SK-N-SH (cell line): ENCODE measurements at regions not wholly inside any gene's neighbourhood (a gene's known extent, or its start where the extent isn't known, plus 50 kb on each side); places are given as distances from the start of the nearest gene placed in this dataset.
"Not testable (repeated sequence)": the region's sequence is repeated elsewhere in the genome, so short reads cannot be mapped to it uniquely, and the experiment has no call there.

Experiments
- CTCF ChIA-PET: fragments of 300-600, 350-600 bp; formaldehyde crosslinking; extraction: SDS; loops from one replicate; lab custom pipeline; 2021; lab: Yijun Ruan, JAX
- POLR2A ChIA-PET: fragments of 350-600 bp; sonication (Branson Sonifier 250); formaldehyde crosslinking; extraction: SDS; loops from one replicate; lab custom pipeline; 2020; ENCODE audit warnings: antibody characterized with exemption, inconsistent platforms; lab: Yijun Ruan, JAX
- DNase-seq: peaks from one replicate; pipeline ENCODE4 v3.0.0; 2012
- H2AFZ ChIP-seq: fragments of 200-600 bp; sonication (generic); 2 replicates; pipeline ENCODE4 v1.8.1; 2016; ENCODE audit warnings: antibody characterized with exemption, mild to moderate bottlenecking, low read depth
- H3F3A ChIP-seq: fragments of 200-600 bp; sonication (generic); replicated peaks from 2 replicates; pipeline ENCODE3; 2016; ENCODE audit warnings: antibody characterized with exemption, mild to moderate bottlenecking; ENCODE audit not compliant: insufficient read depth
- H3K27ac ChIP-seq, 2 experiments: fragments of 200-500 bp in 1 of 2; fragments of 200-600 bp in 1 of 2; sonication (Bioruptor generic) in 1 of 2; sonication (generic), shearing (Covaris generic) in 1 of 2; 2 replicates each; pipeline versions ENCODE4 v1.5.1 to v1.6.1; 2014 to 2016; ENCODE audit warnings: low read depth in 2 of 2, inconsistent platforms in 1 of 2, low read length in 1 of 2, mild to moderate bottlenecking in 1 of 2, mixed read lengths in 1 of 2
- H3K27me3 ChIP-seq: fragments of 200-600 bp; sonication (generic), shearing (Covaris generic); 2 replicates; pipeline ENCODE4 v1.6.1; 2016; ENCODE audit warnings: mixed run types; ENCODE audit not compliant: insufficient read depth
- H3K36me3 ChIP-seq, 2 experiments: fragments of 200-500 bp in 1 of 2; fragments of 200-600 bp in 1 of 2; sonication (Bioruptor generic) in 1 of 2; sonication (generic) in 1 of 2; replicated peaks in 1 of 2; 2 replicates each; pipeline versions ENCODE3 to v1.5.1; 2014 to 2016; ENCODE audit warnings: low read length in 1 of 2, mild to moderate bottlenecking in 1 of 2; ENCODE audit not compliant: insufficient read depth in 2 of 2, control insufficient read depth in 1 of 2
- H3K4me1 ChIP-seq, 2 experiments: fragments of 200-500 bp in 1 of 2; fragments of 200-600 bp in 1 of 2; sonication (Bioruptor generic) in 1 of 2; sonication (generic), shearing (Covaris generic) in 1 of 2; 2 replicates each; pipeline versions ENCODE4 v1.5.1 to v1.6.1; 2014 to 2016; ENCODE audit warnings: low read depth in 1 of 2, low read length in 1 of 2, mixed run types in 1 of 2; ENCODE audit not compliant: insufficient read depth in 2 of 2, control insufficient read depth in 1 of 2
- H3K4me2 ChIP-seq: fragments of 200-600 bp; sonication (generic), shearing (Covaris generic); 2 replicates; pipeline ENCODE4 v1.6.1; 2017; ENCODE audit warnings: mixed run types
- H3K4me3 ChIP-seq, 2 experiments: fragments of 200-500 bp in 1 of 2; fragments of 200-600 bp in 1 of 2; sonication (Bioruptor generic) in 1 of 2; sonication (generic), shearing (Covaris generic) in 1 of 2; 2 replicates each; pipeline versions ENCODE4 v1.5.1 to v1.8.1; 2014 to 2016; ENCODE audit warnings: low read depth in 2 of 2, inconsistent platforms in 1 of 2, low read length in 1 of 2, mild to moderate bottlenecking in 1 of 2, mixed read lengths in 1 of 2, moderate library complexity in 1 of 2
- H3K79me2 ChIP-seq: fragments of 200-600 bp; sonication (generic); 2 replicates; pipeline ENCODE4 v1.8.1; 2017; ENCODE audit warnings: mild to moderate bottlenecking; ENCODE audit not compliant: insufficient read depth
- H3K9ac ChIP-seq: fragments of 200-600 bp; sonication (generic); 2 replicates; pipeline ENCODE4 v1.6.1; 2017; ENCODE audit warnings: mixed run types
- H3K9me2 ChIP-seq: fragments of 200-600 bp; sonication (generic); 2 replicates; pipeline ENCODE4 v1.6.1; 2017; ENCODE audit warnings: mixed run types
- H3K9me3 ChIP-seq: fragments of 200-600 bp; sonication (generic); 2 replicates; pipeline ENCODE4 v1.6.1; 2017; ENCODE audit warnings: mixed run types, mild to moderate bottlenecking, moderate library complexity
- H4K20me1 ChIP-seq: fragments of 200-600 bp; sonication (generic); 2 replicates; pipeline ENCODE4 v1.6.1; 2017; ENCODE audit warnings: mild to moderate bottlenecking, mixed run types; ENCODE audit not compliant: insufficient read depth
- ELF1 ChIP-seq: IDR thresholded peaks from 2 replicates; pipeline ENCODE4 v1.4.0; 2012
- FOSL2 ChIP-seq: IDR thresholded peaks from 2 replicates; pipeline ENCODE4 v1.4.0; 2012; ENCODE audit warnings: low read depth, mild to moderate bottlenecking, moderate library complexity, borderline replicate concordance
- FOXJ3 ChIP-seq: sonication (generic); formaldehyde crosslinking; IDR thresholded peaks from 2 replicates; pipeline ENCODE4 v1.5.1; 2020; ENCODE audit warnings: mild to moderate bottlenecking, missing genetic modification reagents
- FOXM1 ChIP-seq: IDR thresholded peaks from 2 replicates; pipeline ENCODE4 v1.4.0; 2012; ENCODE audit warnings: low read depth, mild to moderate bottlenecking
- JUND ChIP-seq: IDR thresholded peaks from 2 replicates; pipeline ENCODE4 v1.4.0; 2012
- MXI1 ChIP-seq: IDR thresholded peaks from 2 replicates; pipeline ENCODE4 v1.6.1; 2012; ENCODE audit warnings: mild to moderate bottlenecking, low read depth, low read length, improper control_type of control experiment
- NRF1 ChIP-seq: IDR thresholded peaks from 2 replicates; pipeline ENCODE4 v1.6.1; 2012; ENCODE audit warnings: low read depth, mild to moderate bottlenecking, low read length
- POLR2AphosphoS5 ChIP-seq: IDR thresholded peaks from 2 replicates; pipeline ENCODE4 v1.6.1; 2012; ENCODE audit warnings: low read depth, low read length
- RAD21 ChIP-seq: IDR thresholded peaks from 2 replicates; pipeline ENCODE4 v1.6.1; 2012; ENCODE audit warnings: mild to moderate bottlenecking, low read length
- RFX5 ChIP-seq: IDR thresholded peaks from 2 replicates; pipeline ENCODE4 v1.6.1; 2012; ENCODE audit warnings: mild to moderate bottlenecking, improper control_type of control experiment, low read length
- SIN3A ChIP-seq: IDR thresholded peaks from 2 replicates; pipeline ENCODE4 v1.6.1; 2012; ENCODE audit warnings: low read depth, mild to moderate bottlenecking, low read length, moderate library complexity, borderline replicate concordance
- SMC3 ChIP-seq: IDR thresholded peaks from 2 replicates; pipeline ENCODE4 v1.6.1; 2012; ENCODE audit warnings: low read depth, low read length, improper control_type of control experiment
- TCF12 ChIP-seq: IDR thresholded peaks from 2 replicates; pipeline ENCODE4 v1.4.0; 2012
- WGBS: methylation state at CpG from one replicate; pipeline ENCODE4 v1.1.6; 2017; ENCODE audit warnings: low lambda C conversion rate; 5-methylcytosine and 5-hydroxymethylcytosine counted together
- TF ChIP-seq, protein P1 (sequence below): IDR thresholded peaks from 2 replicates; pipeline ENCODE4 v1.4.0; 2012; ENCODE audit warnings: low read depth, borderline replicate concordance
- TF ChIP-seq, protein P2 (sequence below): fragments of 150-350 bp; IDR thresholded peaks from 2 replicates; pipeline ENCODE4 v1.6.1; 2017; ENCODE audit warnings: antibody characterized with exemption, low read length, low read depth, borderline replicate concordance
- TF ChIP-seq, protein P3 (sequence below): fragments of 200-600 bp; sonication (generic); IDR thresholded peaks from 2 replicates; pipeline ENCODE4 v1.6.1; 2017; ENCODE audit warnings: antibody characterized with exemption, mild to moderate bottlenecking, moderate library complexity

DNA sequence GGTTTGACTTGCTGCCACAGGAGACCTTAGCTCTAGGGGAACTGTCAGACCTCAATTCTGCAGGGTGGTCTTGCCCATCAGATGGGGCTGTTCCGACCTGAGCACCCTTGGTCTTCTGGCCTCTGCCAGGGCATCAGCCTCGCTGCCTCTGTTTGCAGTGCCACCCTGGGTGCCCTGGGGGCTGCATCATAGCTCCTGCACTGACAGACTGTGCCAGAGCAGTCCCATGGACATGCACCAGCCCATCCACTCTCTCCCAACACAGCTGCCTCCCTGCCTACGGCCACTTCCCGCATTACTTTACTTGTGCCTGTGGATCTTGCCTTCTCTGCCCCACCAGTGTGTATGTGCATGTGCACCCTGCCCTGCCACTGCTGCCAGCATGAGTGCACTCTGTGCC, 884.7 kb upstream of the ARRDC3 start (continued):
- TF ChIP-seq, protein P1, sequence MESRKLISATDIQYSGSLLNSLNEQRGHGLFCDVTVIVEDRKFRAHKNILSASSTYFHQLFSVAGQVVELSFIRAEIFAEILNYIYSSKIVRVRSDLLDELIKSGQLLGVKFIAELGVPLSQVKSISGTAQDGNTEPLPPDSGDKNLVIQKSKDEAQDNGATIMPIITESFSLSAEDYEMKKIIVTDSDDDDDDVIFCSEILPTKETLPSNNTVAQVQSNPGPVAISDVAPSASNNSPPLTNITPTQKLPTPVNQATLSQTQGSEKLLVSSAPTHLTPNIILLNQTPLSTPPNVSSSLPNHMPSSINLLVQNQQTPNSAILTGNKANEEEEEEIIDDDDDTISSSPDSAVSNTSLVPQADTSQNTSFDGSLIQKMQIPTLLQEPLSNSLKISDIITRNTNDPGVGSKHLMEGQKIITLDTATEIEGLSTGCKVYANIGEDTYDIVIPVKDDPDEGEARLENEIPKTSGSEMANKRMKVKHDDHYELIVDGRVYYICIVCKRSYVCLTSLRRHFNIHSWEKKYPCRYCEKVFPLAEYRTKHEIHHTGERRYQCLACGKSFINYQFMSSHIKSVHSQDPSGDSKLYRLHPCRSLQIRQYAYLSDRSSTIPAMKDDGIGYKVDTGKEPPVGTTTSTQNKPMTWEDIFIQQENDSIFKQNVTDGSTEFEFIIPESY: no peak

DNA sequence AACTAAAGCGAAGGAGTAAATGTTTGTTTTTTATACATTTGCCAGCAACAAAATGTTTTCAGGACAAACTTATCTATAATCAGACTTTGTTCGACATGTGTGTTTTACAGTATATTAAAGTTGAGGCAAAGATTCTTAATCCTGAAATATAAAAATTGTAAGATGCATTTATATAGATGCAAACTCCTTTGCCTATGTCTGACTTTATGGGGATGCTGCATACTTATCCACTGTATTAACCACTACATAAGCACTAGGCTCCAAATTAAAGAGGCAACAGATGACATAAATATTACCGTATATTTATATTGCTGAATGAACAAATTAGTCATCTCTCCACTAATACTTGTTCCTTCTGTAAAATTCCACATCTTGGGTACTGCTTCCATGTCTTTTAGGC, 882.7 kb upstream of the ARRDC3 start:
- H3K79me2 ChIP-seq: no peaks in the 10 kb centered on the region
- H3K27ac ChIP-seq: no peak overlapping the region
- no peaks in the 10 kb centered on the region for H3K9me2 ChIP-seq
- TF ChIP-seq MXI1 (no peak), SIN3A (no peak), FOXM1 (no peak), JUND (no peak), FOSL2 (no peak), SMC3 (no peak), NRF1 (no peak), TCF12 (no peak), POLR2AphosphoS5 (no peak), FOXJ3 (CRISPR knock-in tag) (no peak), ELF1 (no peak), RFX5 (no peak), RAD21 (no peak)
- TF ChIP-seq, protein P1: no peak
- TF ChIP-seq, protein P2, sequence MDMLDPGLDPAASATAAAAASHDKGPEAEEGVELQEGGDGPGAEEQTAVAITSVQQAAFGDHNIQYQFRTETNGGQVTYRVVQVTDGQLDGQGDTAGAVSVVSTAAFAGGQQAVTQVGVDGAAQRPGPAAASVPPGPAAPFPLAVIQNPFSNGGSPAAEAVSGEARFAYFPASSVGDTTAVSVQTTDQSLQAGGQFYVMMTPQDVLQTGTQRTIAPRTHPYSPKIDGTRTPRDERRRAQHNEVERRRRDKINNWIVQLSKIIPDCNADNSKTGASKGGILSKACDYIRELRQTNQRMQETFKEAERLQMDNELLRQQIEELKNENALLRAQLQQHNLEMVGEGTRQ: no peak
- TF ChIP-seq, protein P3, sequence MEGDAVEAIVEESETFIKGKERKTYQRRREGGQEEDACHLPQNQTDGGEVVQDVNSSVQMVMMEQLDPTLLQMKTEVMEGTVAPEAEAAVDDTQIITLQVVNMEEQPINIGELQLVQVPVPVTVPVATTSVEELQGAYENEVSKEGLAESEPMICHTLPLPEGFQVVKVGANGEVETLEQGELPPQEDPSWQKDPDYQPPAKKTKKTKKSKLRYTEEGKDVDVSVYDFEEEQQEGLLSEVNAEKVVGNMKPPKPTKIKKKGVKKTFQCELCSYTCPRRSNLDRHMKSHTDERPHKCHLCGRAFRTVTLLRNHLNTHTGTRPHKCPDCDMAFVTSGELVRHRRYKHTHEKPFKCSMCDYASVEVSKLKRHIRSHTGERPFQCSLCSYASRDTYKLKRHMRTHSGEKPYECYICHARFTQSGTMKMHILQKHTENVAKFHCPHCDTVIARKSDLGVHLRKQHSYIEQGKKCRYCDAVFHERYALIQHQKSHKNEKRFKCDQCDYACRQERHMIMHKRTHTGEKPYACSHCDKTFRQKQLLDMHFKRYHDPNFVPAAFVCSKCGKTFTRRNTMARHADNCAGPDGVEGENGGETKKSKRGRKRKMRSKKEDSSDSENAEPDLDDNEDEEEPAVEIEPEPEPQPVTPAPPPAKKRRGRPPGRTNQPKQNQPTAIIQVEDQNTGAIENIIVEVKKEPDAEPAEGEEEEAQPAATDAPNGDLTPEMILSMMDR: no peak
- H3K4me1 ChIP-seq: no peaks in the 10 kb centered on the region; a peak in 1 of 4 replicates
- no peak overlapping the region for H3K4me2 ChIP-seq
- POLR2A ChIA-PET: no interaction called here
- H3K27me3 ChIP-seq: no peaks in the 10 kb centered on the region
- no peaks in the 10 kb centered on the region for H4K20me1 ChIP-seq
- H3K4me3 ChIP-seq: no peak overlapping the region
- no peak overlapping the region for H3K9ac ChIP-seq
- H3K36me3 ChIP-seq: no peaks in the 10 kb centered on the region
- 84% methylated on average over 3 of the region's 3 CpGs for WGBS
- no peaks in the 10 kb centered on the region for H3F3A ChIP-seq
- CTCF ChIA-PET: no interaction called here
- no peak for DNase-seq
- no peak overlapping the region for H2AFZ ChIP-seq
- H3K9me3 ChIP-seq: no peaks in the 10 kb centered on the region; the same call in 1 of the 2 replicates

DNA sequence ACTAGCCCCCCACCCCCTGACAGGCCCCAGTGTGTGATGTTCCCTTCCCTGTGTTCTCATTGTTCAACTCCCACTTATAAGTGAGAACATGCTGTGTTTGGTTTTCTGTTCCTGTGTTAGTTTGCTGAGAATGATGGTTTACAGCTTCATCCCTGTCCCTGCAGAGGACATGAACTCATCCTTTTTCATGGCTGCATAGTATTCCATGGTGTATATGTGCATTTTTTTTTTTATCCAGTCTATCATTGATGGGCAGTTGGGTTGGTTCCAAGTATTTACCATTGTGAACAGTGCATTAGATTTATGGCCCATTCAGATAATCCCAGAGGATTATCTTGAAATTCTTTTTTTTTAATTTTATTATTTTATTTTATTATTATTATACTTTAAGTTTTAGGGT, 872.5 kb upstream of the ARRDC3 start:
- not testable (repeated sequence) for H3K4me2 ChIP-seq, H3K4me3 ChIP-seq

More for the DNA sequence above, 872.5 kb upstream of the ARRDC3 start:
- H3K27ac ChIP-seq, H4K20me1 ChIP-seq, H3K79me2 ChIP-seq, H2AFZ ChIP-seq, POLR2A ChIA-PET, CTCF ChIA-PET, H3K4me1 ChIP-seq, DNase-seq, H3K9me3 ChIP-seq, H3F3A ChIP-seq, H3K27me3 ChIP-seq, H3K36me3 ChIP-seq, H3K9ac ChIP-seq, H3K9me2 ChIP-seq: not testable (repeated sequence)
